Iris pigment epithelial cell (primary cell): ENCODE measurements at regions not wholly inside any gene's neighbourhood (a gene's known extent, or its start where the extent isn't known, plus 50 kb on each side); places are given as distances from the start of the nearest gene placed in this dataset.
A peak's percentile ranks its signal among the peaks of the same experiment; 100 is the strongest.

Source experiments
- DNase-seq: peaks from one replicate; pipeline ENCODE4 v3.0.0-alpha.2; 2011; ENCODE audit warnings: low read depth

DNA sequence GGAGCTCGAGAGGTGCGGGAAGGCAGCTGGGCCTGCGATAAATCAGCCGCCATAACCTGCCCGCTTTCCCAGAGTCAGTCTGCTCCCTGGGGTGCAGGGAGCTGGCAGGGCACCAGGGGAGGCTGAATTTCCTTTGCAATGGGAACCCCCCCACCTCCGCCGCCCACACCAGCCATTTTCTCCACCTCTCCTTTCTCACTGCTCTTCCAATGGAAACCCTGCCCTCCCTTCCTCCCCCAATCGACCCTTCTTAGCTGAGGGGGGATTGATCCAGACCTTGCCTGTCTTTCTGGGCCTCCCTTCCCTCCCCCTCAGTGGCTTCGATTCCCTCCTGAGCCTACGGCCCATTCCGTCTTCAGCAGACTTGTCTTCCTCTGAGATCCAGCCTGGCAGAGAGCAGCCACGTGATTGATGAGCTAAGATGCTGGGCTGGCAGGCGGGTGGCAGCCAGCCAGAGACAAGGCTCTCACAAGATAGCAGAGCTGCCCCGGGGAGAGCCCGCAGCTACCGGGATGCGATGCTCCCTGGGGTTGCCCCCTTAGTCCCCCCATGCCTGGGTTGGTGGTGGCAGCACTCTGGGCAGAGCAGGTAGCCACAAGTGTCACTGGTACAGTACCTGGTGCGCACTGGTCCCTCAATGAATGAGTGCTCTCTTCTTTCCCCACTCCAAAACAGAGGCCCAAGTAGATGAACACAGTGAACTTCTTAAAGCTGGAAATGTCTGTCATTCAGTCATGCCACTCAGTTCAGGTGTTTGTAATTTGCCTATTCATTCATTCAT, 53.7 kb upstream of the FABP6 start:
- DNase-seq: no peak

DNA sequence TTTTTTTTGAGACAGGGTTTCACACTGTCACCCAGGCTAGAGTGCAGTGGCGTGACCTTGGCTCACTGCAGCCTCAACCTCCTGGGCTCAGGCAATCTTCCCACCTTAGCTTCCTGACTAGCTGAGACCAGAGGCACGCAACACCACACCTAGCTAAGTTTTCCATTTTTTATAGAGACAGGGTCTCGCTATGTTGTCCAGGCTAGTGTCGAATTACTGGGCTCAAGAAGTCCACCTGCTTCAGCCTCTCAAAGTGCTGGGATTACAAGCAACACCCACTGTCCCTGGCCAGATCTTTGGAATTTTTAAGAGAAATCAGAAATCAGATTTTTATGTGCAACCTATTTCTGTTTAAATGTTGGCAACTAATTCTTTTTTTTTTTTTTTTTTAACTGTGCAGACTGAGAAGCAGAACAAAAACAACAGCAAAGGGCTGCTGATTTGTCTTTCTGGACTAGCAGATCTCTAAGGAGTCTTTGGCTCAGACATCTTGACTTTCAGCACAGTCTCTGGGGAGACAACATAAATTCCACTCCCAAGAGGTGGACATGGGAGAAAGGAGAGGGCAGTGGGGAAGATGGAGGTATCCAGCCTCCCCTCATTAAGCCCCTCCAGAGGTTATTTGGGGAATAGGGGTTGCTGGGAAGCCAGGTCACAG, 54.4 kb upstream of the FABP6 start:
- no peak for DNase-seq

DNA sequence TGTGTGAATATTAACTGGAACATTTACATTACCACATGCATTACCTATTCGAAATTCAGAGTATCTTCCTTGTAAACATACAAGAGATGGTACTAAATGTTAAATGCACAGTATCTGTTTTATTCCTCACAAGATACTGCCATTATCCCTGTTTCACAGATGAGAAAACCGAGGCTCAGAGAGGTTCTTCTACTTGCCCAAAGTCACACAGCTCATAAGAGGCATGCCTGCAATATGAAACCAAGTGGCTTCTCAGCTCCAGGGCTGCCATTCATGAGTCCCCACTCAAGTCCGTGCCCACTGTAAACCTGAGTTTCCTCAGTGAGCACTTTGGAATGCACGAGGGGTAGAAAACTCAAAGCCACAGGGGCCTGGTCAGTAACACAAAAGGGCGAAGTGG, 55.0 kb upstream of the FABP6 start:
- DNase-seq: no peak

DNA sequence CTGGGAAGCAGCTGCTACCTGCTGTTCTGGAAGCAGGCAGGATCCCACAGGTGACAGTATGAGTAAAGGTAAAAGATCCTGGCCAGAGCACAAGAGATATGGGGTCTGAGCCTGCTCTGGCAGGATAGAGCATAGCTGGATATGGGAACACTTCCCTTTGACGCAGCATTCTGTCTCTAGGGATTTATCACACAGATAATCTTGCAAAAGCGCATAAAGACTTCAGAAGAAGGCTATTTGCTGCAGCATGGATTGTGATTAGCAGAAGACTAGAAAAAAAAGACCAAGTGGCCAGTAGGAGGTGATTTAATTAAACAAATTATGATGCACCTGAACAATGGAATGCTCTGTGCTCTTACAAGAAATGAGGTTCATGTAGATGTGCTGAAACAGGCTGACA, 52.4 kb upstream of the PWWP2A start:
- no peak for DNase-seq

DNA sequence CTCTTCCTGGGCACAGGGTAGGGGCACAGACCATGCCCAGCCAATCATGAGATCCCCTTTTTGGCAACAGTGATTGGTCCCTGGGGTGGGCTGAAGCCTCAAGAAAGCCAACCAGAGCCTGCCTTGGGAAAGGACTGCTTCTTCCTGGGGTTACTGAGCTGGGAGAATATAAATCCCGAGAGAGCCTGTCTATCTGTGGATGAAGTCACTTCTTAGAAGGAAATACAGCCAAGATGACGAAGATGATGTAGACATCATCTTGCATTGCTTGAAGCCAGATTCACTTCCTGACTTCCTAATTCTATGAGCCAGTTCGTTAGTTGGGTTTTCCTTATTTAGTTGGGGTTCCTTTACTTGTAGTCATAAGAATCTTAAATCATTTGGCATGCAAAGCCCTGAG, 50.1 kb upstream of the PWWP2A start:
- peak; percentile 93 for DNase-seq
